A549 (cell line): ENCODE measurements at regions not wholly inside any gene's neighbourhood (a gene's known extent, or its start where the extent isn't known, plus 50 kb on each side); places are given as distances from the start of the nearest gene placed in this dataset.

Source experiments
- ATAC-seq, 2 experiments: fragments of 200-7000 bp in 1 of 2; fragments of >200 bp in 1 of 2; cut with Nextera tagmentation in 1 of 2; cut with Tn5 transposase in 1 of 2; 3 replicates each; pipeline versions ENCODE4 v1.8.0 to v1.9.1; 2018 to 2020; ENCODE audit warnings: mild to moderate bottlenecking in 1 of 2, moderate library complexity in 1 of 2
- CTCF ChIA-PET: fragments of 300-600 bp; sonication (Branson Sonifier 250); formaldehyde crosslinking; extraction: SDS; loops from one replicate; lab custom pipeline; 2021; ENCODE audit warnings: antibody characterized with exemption, inconsistent platforms; lab: Yijun Ruan, JAX
- POLR2A ChIA-PET: fragments of 350-600 bp; formaldehyde crosslinking; extraction: SDS; loops from one replicate; lab custom pipeline; 2021; ENCODE audit warnings: antibody characterized with exemption, inconsistent platforms; lab: Yijun Ruan, JAX
- DNase-seq, 2 experiments: peaks; one replicate each; pipeline versions ENCODE4 v3.0.0 to v3.0.0-alpha.2; 2011 to 2016; ENCODE audit warnings: low read depth in 1 of 2, low spot score in 1 of 2
- FAIRE-seq: peaks from 2 replicates; lab custom pipeline; 2011; peaks lifted over from hg19 to GRCh38; lab: Jason Lieb, UNC
- H3K27ac ChIP-seq, 2 experiments: fragments of >200 bp; sonication (Bioruptor Twin); formaldehyde crosslinking; 3 replicates each; pipeline ENCODE4 v1.5.1; 2016 to 2017
- H3K4me1 ChIP-seq: fragments of >200 bp; sonication (Bioruptor Twin); formaldehyde crosslinking; 3 replicates; pipeline ENCODE4 v1.6.1; 2016
- H3K4me2 ChIP-seq: fragments of >200 bp; sonication (Bioruptor Twin); formaldehyde crosslinking; 3 replicates; pipeline ENCODE4 v1.6.1; 2016
- H3K4me3 ChIP-seq: fragments of >200 bp; sonication (Bioruptor Twin); formaldehyde crosslinking; 3 replicates; pipeline ENCODE4 v1.5.1; 2016
- H3K9me3 ChIP-seq: fragments of >200 bp; sonication (Bioruptor Twin); formaldehyde crosslinking; 3 replicates; pipeline ENCODE4 v1.6.1; 2016
- ATOH8 ChIP-seq: fragments of 250-450 bp; sonication (Bioruptor Pico); IDR thresholded peaks from 2 replicates; pipeline ENCODE4 v1.5.0; 2020; ENCODE audit warnings: low read depth, mild to moderate bottlenecking, moderate library complexity
- CBX2 ChIP-seq: fragments of 200-600 bp; sonication (generic); IDR thresholded peaks from 2 replicates; pipeline ENCODE4 v1.6.1; 2016; ENCODE audit warnings: low read depth, mild to moderate bottlenecking, borderline replicate concordance
- CBX8 ChIP-seq: fragments of 200-600 bp; sonication (generic); IDR thresholded peaks from 2 replicates; pipeline ENCODE4 v1.6.1; 2016
- CTCF ChIP-seq: fragments of >200 bp; sonication (Bioruptor Twin); formaldehyde crosslinking; IDR thresholded peaks from 3 replicates; pipeline ENCODE4 v1.5.1; 2016
- E2F6 ChIP-seq: IDR thresholded peaks from 2 replicates; pipeline ENCODE4 v1.6.1; 2012; ENCODE audit warnings: low read depth, borderline replicate concordance
- EHMT2 ChIP-seq: fragments of 200-600 bp; sonication (generic); IDR thresholded peaks from 2 replicates; pipeline ENCODE4 v1.6.1; 2016; ENCODE audit warnings: antibody characterized with exemption, low read depth, mild to moderate bottlenecking, moderate library complexity
- EP300 ChIP-seq, 2 experiments: fragments of >200 bp; sonication (Bioruptor Twin); formaldehyde crosslinking; IDR thresholded peaks; 2 replicates in 1 of 2; 3 replicates in 1 of 2; pipeline ENCODE4 v1.6.1; 2016 to 2017
- ESRRA ChIP-seq: fragments of 150-350 bp; IDR thresholded peaks from 2 replicates; pipeline ENCODE4 v1.6.1; 2014; ENCODE audit warnings: mild to moderate bottlenecking, low read length, borderline replicate concordance
- FOXS1 ChIP-seq: fragments of 250-450 bp; sonication (Bioruptor Pico); IDR thresholded peaks from 2 replicates; pipeline ENCODE4 v1.5.0; 2020; ENCODE audit warnings: mild to moderate bottlenecking, moderate library complexity
- GATA3 ChIP-seq: IDR thresholded peaks from 2 replicates; pipeline ENCODE4 v1.6.1; 2012; ENCODE audit warnings: borderline replicate concordance
- HES2 ChIP-seq: fragments of >200 bp; sonication (Bioruptor Twin); formaldehyde crosslinking; IDR thresholded peaks from 2 replicates; pipeline ENCODE4 v1.6.1; 2016
- HOXA7 ChIP-seq: fragments of 250-450 bp; sonication (Bioruptor Pico); IDR thresholded peaks from 2 replicates; pipeline ENCODE4 v1.5.0; 2020; ENCODE audit warnings: mild to moderate bottlenecking, moderate library complexity
- HOXB13 ChIP-seq: fragments of 250-450 bp; sonication (Bioruptor Pico); IDR thresholded peaks from 2 replicates; pipeline ENCODE4 v1.5.0; 2020; ENCODE audit warnings: low read depth, mild to moderate bottlenecking, moderate library complexity
- HOXB5 ChIP-seq: fragments of 250-450 bp; sonication (Bioruptor Pico); IDR thresholded peaks from 2 replicates; pipeline ENCODE4 v1.5.0; 2020; ENCODE audit warnings: mild to moderate bottlenecking, moderate library complexity
- MAZ ChIP-seq: fragments of 150-350 bp; IDR thresholded peaks from 2 replicates; pipeline ENCODE4 v1.6.1; 2014; ENCODE audit warnings: antibody characterized with exemption, low read depth, low read length, borderline replicate concordance
- PHF8 ChIP-seq: fragments of 200-600 bp; sonication (generic); IDR thresholded peaks from 2 replicates; pipeline ENCODE4 v1.6.1; 2016; ENCODE audit warnings: low read depth, mild to moderate bottlenecking, antibody characterized with exemption, moderate library complexity, borderline replicate concordance
- RARB ChIP-seq: fragments of 250-450 bp; sonication (Bioruptor Pico); IDR thresholded peaks from 2 replicates; pipeline ENCODE4 v1.8.0; 2021; ENCODE audit warnings: mild to moderate bottlenecking, moderate library complexity
- RCOR1 ChIP-seq: fragments of 150-350 bp; IDR thresholded peaks from 2 replicates; pipeline ENCODE4 v1.6.1; 2014; ENCODE audit warnings: antibody characterized with exemption, low read length, low read depth
- RNF2 ChIP-seq: fragments of 200-600 bp; sonication (generic); IDR thresholded peaks from 2 replicates; pipeline ENCODE4 v1.6.1; 2016; ENCODE audit warnings: low read depth, mild to moderate bottlenecking, antibody characterized with exemption, moderate library complexity, borderline replicate concordance
- ZFP36 ChIP-seq: fragments of 450-650 bp; IDR thresholded peaks from 2 replicates; pipeline ENCODE4 v1.6.1; 2014; ENCODE audit warnings: borderline replicate concordance; ENCODE audit not compliant: partially characterized antibody
- WGBS: methylation state at CpG from one replicate; pipeline ENCODE4 v1.1.6; 2017; ENCODE audit errors: missing lambda C conversion rate; 5-methylcytosine and 5-hydroxymethylcytosine counted together

GRCh38 chr12:34295366-34296142 lies 273.3 kb downstream of the ALG10 start:
- 25% methylated on average over 31 of the region's 31 CpGs for WGBS
- FAIRE-seq, result no peak

GRCh38 chr12:34296143-34297041 lies 274.1 kb downstream of the ALG10 start:
- FAIRE-seq (no peak), DNase-seq (no peak), ATAC-seq (no peak)
- ChIA-PET CTCF (no interaction called here), POLR2A (no interaction called here)
- no peak overlapping the region for H3K27ac ChIP-seq
- no peak overlapping the region for H3K4me2 ChIP-seq
- TF ChIP-seq MAZ (no peak), HOXB13 (CRISPR knock-in tag) (no peak), EP300 (IDR thresholded peaks at IDR 0.05) (no peak), HOXA7 (CRISPR knock-in tag) (no peak), RARB (CRISPR knock-in tag) (no peak), ATOH8 (CRISPR knock-in tag) (no peak), CTCF (no peak), CBX2 (no peak), HOXB5 (CRISPR knock-in tag) (no peak), ZFP36 (no peak), RNF2 (no peak), E2F6 (no peak), GATA3 (no peak), EHMT2 (no peak), RCOR1 (no peak), ESRRA (no peak), PHF8 (no peak)
- H3K4me1 ChIP-seq, result no peaks in the 10 kb centered on the region
- no peaks in the 10 kb centered on the region for H3K9me3 ChIP-seq
- WGBS, result 27% methylated on average over 30 of the region's 30 CpGs
- H3K4me3 ChIP-seq, result no peak overlapping the region

More at GRCh38 chr12:34295366-34296142, 273.3 kb downstream of the ALG10 start:
- CTCF ChIA-PET, result no interaction called here
- H3K4me3 ChIP-seq, result no peak overlapping the region
- no peaks in the 10 kb centered on the region for H3K9me3 ChIP-seq
- no peak overlapping the region for H3K4me2 ChIP-seq
- TF ChIP-seq CBX8 (no peak), HES2 (no peak), HOXA7 (CRISPR knock-in tag) (no peak), EHMT2 (no peak), RARB (CRISPR knock-in tag) (no peak), FOXS1 (CRISPR knock-in tag) (no peak)
- TF ChIP-seq, all 56 proteins: peak for 0
- ATAC-seq (no peak), DNase-seq (no peak)
- Histone ChIP-seq H3K27ac (no peak overlapping the region), H3K4me1 (peaks cover 2% of the 10 kb centered on the region; the same call in 1 of the 3 replicates)
- POLR2A ChIA-PET, result no interaction called here
